ENCODE measurements at regions not wholly inside any gene's neighbourhood (a gene's known extent, or its start where the extent isn't known, plus 50 kb on each side); places are given as distances from the start of the nearest gene placed in this dataset.
A peak's percentile ranks its signal among the peaks of the same experiment; 100 is the strongest.

GRCh38 chr4:134777606-134778005 lies 576.0 kb upstream of the PABPC4L start:
- intact Hi-C loops (cut with DNase I): no loop called here
- Histone ChIP-seq H3K27ac (replicated peaks in 1 of 4) (no peak overlapping the region), H3K4me3 (no peak overlapping the region), H3K9me3 (no peaks in the 10 kb centered on the region), H3K36me3 (no peaks in the 10 kb centered on the region), H3K4me1 (no peaks in the 10 kb centered on the region), H3K27me3 (no peaks in the 10 kb centered on the region)
- TF ChIP-seq EP300 (IDR thresholded peaks at IDR 0.05) (no peak), POLR2AphosphoS5 (IDR thresholded peaks at IDR 0.05) (no peak), POLR2A (IDR thresholded peaks at IDR 0.05; ENCODE audit: low read depth) (no peak), CTCF (IDR thresholded peaks at IDR 0.05) (peak in 1 of 3 experiments; percentile 12)
- no peak for DNase-seq (ENCODE audit: extremely low spot score)
- WGBS: 12% methylated on average over 2 of the region's 2 CpGs

- TF ChIP-seq CTCF (IDR thresholded peaks at IDR 0.05): no peak
- no peak for TF ChIP-seq POLR2AphosphoS5 (IDR thresholded peaks at IDR 0.05)
- TF ChIP-seq EP300 (IDR thresholded peaks at IDR 0.05): no peak
- TF ChIP-seq POLR2A (IDR thresholded peaks at IDR 0.05; ENCODE audit: low read depth): no peak
- Histone ChIP-seq H3K4me3 (no peak overlapping the region), H3K9me3 (no peaks in the 10 kb centered on the region), H3K27me3 (no peaks in the 10 kb centered on the region), H3K27ac (replicated peaks in 1 of 4) (no peak overlapping the region), H3K4me1 (no peaks in the 10 kb centered on the region), H3K36me3 (no peaks in the 10 kb centered on the region)
- no peak for DNase-seq (ENCODE audit: extremely low spot score)
- intact Hi-C loops (cut with DNase I): no loop called here
- 100% methylated on average over 1 of the region's 4 CpGs for WGBS
These were observed 572.0 kb upstream of the PABPC4L start for GRCh38 chr4:134773497-134774000.

DNA sequence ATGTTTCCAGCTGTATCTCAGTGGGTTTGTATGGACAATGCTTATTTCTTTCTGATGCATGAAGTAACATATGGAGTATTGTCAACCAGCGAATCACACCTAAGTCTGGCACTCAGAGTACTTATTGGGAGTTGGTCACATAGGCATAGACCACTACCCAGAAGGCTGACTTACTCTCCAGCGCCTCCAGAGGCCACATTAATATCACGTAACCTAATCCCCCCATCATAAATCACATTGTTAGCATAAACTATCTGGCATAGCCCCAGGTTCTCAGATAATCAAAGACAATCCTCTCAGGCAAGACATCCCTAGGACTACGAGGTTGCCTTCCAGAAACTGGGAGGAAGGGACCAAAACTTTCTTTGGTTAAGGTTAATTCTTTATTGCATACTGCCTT lies 560.5 kb upstream of the PABPC4L start:
- no peaks in the 10 kb centered on the region for H3K4me1 ChIP-seq
- WGBS: 62% methylated on average over 4 of the region's 4 CpGs
- intact Hi-C loops (cut with DNase I): no loop called here

GRCh38 chr4:134756421-134756820 lies 554.8 kb upstream of the PABPC4L start:
- Histone ChIP-seq H3K27ac (replicated peaks in 1 of 4) (no peak overlapping the region), H3K4me3 (no peak overlapping the region), H3K4me1 (no peaks in the 10 kb centered on the region), H3K36me3 (no peaks in the 10 kb centered on the region), H3K27me3 (no peaks in the 10 kb centered on the region), H3K9me3 (no peaks in the 10 kb centered on the region)
- 85% methylated on average over 3 of the region's 3 CpGs for WGBS
- no peak for TF ChIP-seq POLR2A (IDR thresholded peaks at IDR 0.05; ENCODE audit: low read depth)
- no peak for TF ChIP-seq POLR2AphosphoS5 (IDR thresholded peaks at IDR 0.05)
- TF ChIP-seq EP300 (IDR thresholded peaks at IDR 0.05): no peak
- TF ChIP-seq CTCF (IDR thresholded peaks at IDR 0.05): no peak
- DNase-seq (ENCODE audit: extremely low spot score): no peak
- intact Hi-C loops (cut with DNase I): no loop called here

More for the DNA sequence above, 560.5 kb upstream of the PABPC4L start:
- no peaks in the 10 kb centered on the region for H3K36me3 ChIP-seq
- no peak for DNase-seq (ENCODE audit: extremely low spot score)
- H3K4me3 ChIP-seq: no peak overlapping the region
- no peak overlapping the region for H3K27ac ChIP-seq (replicated peaks in 1 of 4)
- TF ChIP-seq POLR2A (IDR thresholded peaks at IDR 0.05; ENCODE audit: low read depth) (no peak), CTCF (IDR thresholded peaks at IDR 0.05) (no peak), POLR2AphosphoS5 (IDR thresholded peaks at IDR 0.05) (no peak), EP300 (IDR thresholded peaks at IDR 0.05) (no peak)
- H3K9me3 ChIP-seq: no peaks in the 10 kb centered on the region
- no peaks in the 10 kb centered on the region for H3K27me3 ChIP-seq
